CD14-positive monocyte (primary cell): ENCODE measurements at regions not wholly inside any gene's neighbourhood (a gene's known extent, or its start where the extent isn't known, plus 50 kb on each side); places are given as distances from the start of the nearest gene placed in this dataset.
A peak's percentile ranks its signal among the peaks of the same experiment; 100 is the strongest.

Experiments
- DNase-seq, 3 donors: peaks; one replicate each; pipeline ENCODE4 v3.0.0-alpha.2; 2011 to 2022
- H2AFZ ChIP-seq: 2 replicates; pipeline ENCODE4 v1.6.0; 2012; ENCODE audit warnings: mild to moderate bottlenecking, low read depth, low read length, inconsistent platforms; ENCODE audit not compliant: insufficient read depth, poor library complexity, severe bottlenecking
- H3K27ac ChIP-seq, 2 donors: 1 replicate in 1 of 2; 2 replicates in 1 of 2; pipeline ENCODE4 v1.5.1; 2012 to 2013; ENCODE audit warnings: low read length in 2 of 2, control low read depth in 1 of 2, inconsistent platforms in 1 of 2, low read depth in 1 of 2, mild to moderate bottlenecking in 1 of 2
- H3K27me3 ChIP-seq, 2 donors: one replicate each; pipeline versions ENCODE4 v1.6.0 to v1.6.1; 2011 to 2013; ENCODE audit warnings: low read length in 2 of 2; ENCODE audit not compliant: control insufficient read depth in 2 of 2, insufficient read depth in 2 of 2
- H3K36me3 ChIP-seq, 2 donors: replicated peaks in 1 of 2; 1 replicate in 1 of 2; 2 replicates in 1 of 2; pipeline versions ENCODE4 v1.5.1 to v1.6.1; 2012 to 2013; ENCODE audit warnings: low read length in 2 of 2, control low read depth in 1 of 2, inconsistent platforms in 1 of 2, mild to moderate bottlenecking in 1 of 2; ENCODE audit not compliant: insufficient read depth in 2 of 2, control insufficient read depth in 1 of 2
- H3K4me1 ChIP-seq, 2 donors: 1 replicate in 1 of 2; 2 replicates in 1 of 2; pipeline versions ENCODE4 v1.5.1 to v1.6.1; 2012 to 2013; ENCODE audit warnings: low read length in 2 of 2, control low read depth in 1 of 2, inconsistent platforms in 1 of 2, mild to moderate bottlenecking in 1 of 2, moderate library complexity in 1 of 2; ENCODE audit not compliant: insufficient read depth in 2 of 2, control insufficient read depth in 1 of 2
- H3K4me2 ChIP-seq: replicated peaks from 2 replicates; pipeline ENCODE3; 2012; ENCODE audit warnings: low read length, moderate library complexity, mild to moderate bottlenecking; ENCODE audit not compliant: poor library complexity, severe bottlenecking; ENCODE audit errors: extremely low read depth
- H3K4me3 ChIP-seq, 3 experiments: fragments of 200-600 bp in 1 of 3; sonication (generic) in 1 of 3; replicated peaks in 1 of 3; 1 replicate in 2 of 3; 2 replicates in 1 of 3; pipeline ENCODE4 v1.5.1; 2011 to 2013; ENCODE audit warnings: low read length in 3 of 3, mild to moderate bottlenecking in 3 of 3, control low read depth in 2 of 3, low read depth in 2 of 3, inconsistent platforms in 1 of 3, moderate library complexity in 1 of 3
- H3K79me2 ChIP-seq: 2 replicates; pipeline ENCODE4 v1.6.0; 2012; ENCODE audit warnings: mild to moderate bottlenecking, control low read depth, inconsistent platforms, low read length, moderate library complexity; ENCODE audit not compliant: insufficient read depth
- H3K9ac ChIP-seq: 2 replicates; pipeline ENCODE4 v1.6.0; 2017; ENCODE audit warnings: low read length, mild to moderate bottlenecking; ENCODE audit not compliant: insufficient read depth, poor library complexity, severe bottlenecking
- H3K9me3 ChIP-seq, 2 donors: replicated peaks in 1 of 2; 1 replicate in 1 of 2; 2 replicates in 1 of 2; pipeline versions ENCODE4 v1.5.1 to v1.6.1; 2012 to 2013; ENCODE audit warnings: low read length in 2 of 2, control low read depth in 1 of 2; ENCODE audit not compliant: control insufficient read depth in 1 of 2, insufficient read depth in 1 of 2
- H4K20me1 ChIP-seq: 2 replicates; pipeline ENCODE4 v1.6.0; 2012; ENCODE audit warnings: mild to moderate bottlenecking, low read length, control low read depth, moderate library complexity; ENCODE audit not compliant: insufficient read depth
- H3K27ac Mint-ChIP-seq, 7 donors: one replicate each; pipeline ENCODE4 v1.8.0; 2020; ENCODE audit warnings: mild to moderate bottlenecking in 7 of 7, mixed read lengths in 7 of 7, moderate library complexity in 6 of 7, inconsistent platforms in 2 of 7
- H3K27me3 Mint-ChIP-seq, 3 donors: one replicate each; pipeline ENCODE4 v1.8.0; 2021 to 2022; ENCODE audit warnings: low read depth in 3 of 3, mild to moderate bottlenecking in 3 of 3, mixed read lengths in 3 of 3, moderate library complexity in 3 of 3, inconsistent platforms in 1 of 3
- H3K36me3 Mint-ChIP-seq, 2 donors: one replicate each; pipeline ENCODE4 v1.8.0; 2020; ENCODE audit warnings: mixed read lengths in 2 of 2, inconsistent platforms in 1 of 2, mild to moderate bottlenecking in 1 of 2
- H3K4me1 Mint-ChIP-seq: one replicate; pipeline ENCODE4 v1.8.0; 2020; ENCODE audit warnings: mild to moderate bottlenecking, mixed read lengths
- H3K4me3 Mint-ChIP-seq, 2 donors: one replicate each; pipeline ENCODE4 v1.8.0; 2020; ENCODE audit warnings: mild to moderate bottlenecking in 2 of 2, mixed read lengths in 2 of 2, moderate library complexity in 1 of 2
- H3K9me3 Mint-ChIP-seq, 7 donors: one replicate each; pipeline ENCODE4 v1.8.0; 2020 to 2022; ENCODE audit warnings: mixed read lengths in 7 of 7, mild to moderate bottlenecking in 6 of 7, moderate library complexity in 6 of 7, inconsistent platforms in 2 of 7
- CTCF ChIP-seq: fragments of 200-600 bp; IDR thresholded peaks from one replicate; pipeline ENCODE4 v1.8.0; 2022; ENCODE audit warnings: antibody characterized with exemption, mild to moderate bottlenecking
- WGBS: methylation state at CpG from one replicate; pipeline ENCODE4 v1.1.5; 2013; ENCODE audit warnings: missing lambda C conversion rate; ENCODE audit not compliant: insufficient coverage; 5-methylcytosine and 5-hydroxymethylcytosine counted together
- intact Hi-C, 2 donors: fragments of 100-400 bp; cut with micrococcal nuclease; formaldehyde crosslinking; loops; one replicate each; pipeline versions ENCODE4 v1.15.0 to v1.15.1; 2023

DNA sequence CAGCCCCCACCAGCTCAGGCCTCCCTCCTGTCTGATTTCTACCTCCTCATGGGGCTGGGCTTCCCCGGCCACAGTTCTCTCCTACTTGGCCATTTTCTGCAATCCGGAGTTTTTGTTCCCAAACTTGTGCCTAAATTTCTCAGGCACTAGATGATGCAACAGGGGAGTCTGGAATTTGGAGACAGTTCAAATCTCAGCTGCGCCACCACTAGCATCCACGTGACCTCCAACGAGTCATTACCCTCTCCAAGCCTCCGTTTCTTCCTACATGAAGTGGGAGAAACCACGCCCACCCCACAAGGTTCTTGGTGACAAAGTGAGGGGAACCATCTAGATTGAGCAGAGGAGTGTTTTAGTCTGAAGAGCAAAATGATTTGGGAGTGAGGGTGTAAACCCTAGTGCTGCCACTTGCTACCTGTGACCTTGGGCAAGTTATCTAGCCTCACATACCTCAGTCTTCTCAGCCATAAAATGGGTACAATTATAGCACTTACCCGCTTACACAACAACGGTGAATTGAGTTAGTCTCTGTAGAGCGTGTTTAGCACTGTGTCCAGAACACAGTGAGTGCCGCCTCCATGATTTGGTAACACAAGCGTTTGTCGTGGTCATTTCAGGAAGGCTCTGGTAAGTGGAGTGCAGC, 61.4 kb upstream of the ASAP2 start:
- Histone ChIP-seq H3K4me3 (no peak overlapping the region), H3K27ac (no peak overlapping the region), H3K4me1 (peaks cover 7 to 11% of the 10 kb centered on the region in 2 donors), H3K9ac (no peak overlapping the region), H4K20me1 (no peaks in the 10 kb centered on the region), H3K4me2 (no peak overlapping the region), H3K9me3 (no peaks in the 10 kb centered on the region), H3K79me2 (no peaks in the 10 kb centered on the region), H3K36me3 (no peaks in the 10 kb centered on the region), H3K27me3 (no peaks in the 10 kb centered on the region), H2AFZ (no peak overlapping the region)
- WGBS: 89% methylated on average over 6 of the region's 13 CpGs
- peak overlapping the region in 1 of 2 donors; percentile 35 for H3K4me3 Mint-ChIP-seq
- intact Hi-C loops: loop anchor here (10.0 kb wide), 1 partner anchor 190 kb away; no protein-coding TSS in a partner anchor
- H3K27me3 Mint-ChIP-seq: peaks cover 7 to 13% (median 12%) of the 10 kb centered on the region in 3 donors
- peaks cover 22% of the 10 kb centered on the region for H3K4me1 Mint-ChIP-seq
- H3K36me3 Mint-ChIP-seq: no peaks in the 10 kb centered on the region
- H3K27ac Mint-ChIP-seq: peak overlapping the region in 3 of 7 donors; percentile 50 to 64 (median 62)
- no peak for TF ChIP-seq CTCF
- DNase-seq: no peak
- H3K9me3 Mint-ChIP-seq: no peaks in the 10 kb centered on the region

DNA sequence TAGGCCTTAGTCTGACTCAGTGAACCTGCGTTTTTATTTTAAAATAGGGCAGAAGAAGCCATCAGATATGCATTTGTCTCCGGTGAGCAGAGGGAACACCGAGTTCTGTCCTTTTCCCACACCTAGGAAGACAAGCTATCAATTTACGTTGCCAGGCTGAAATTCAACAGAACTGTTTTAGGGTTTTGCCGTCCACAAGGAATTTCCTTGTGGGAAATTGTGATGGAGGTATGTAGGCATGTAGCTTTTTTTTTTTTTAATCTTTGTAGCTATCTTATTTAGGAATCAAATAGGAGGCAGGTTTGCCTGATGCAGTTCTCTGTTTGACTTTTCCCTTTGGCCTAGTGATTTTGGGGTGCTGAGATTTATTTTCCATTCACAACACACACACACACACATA, 62.0 kb upstream of the ASAP2 start:
- peaks cover 7 to 15% (median 14%) of the 10 kb centered on the region in 3 donors for H3K27me3 Mint-ChIP-seq
- Histone ChIP-seq H3K27ac (no peak overlapping the region), H3K9me3 (no peaks in the 10 kb centered on the region), H4K20me1 (no peaks in the 10 kb centered on the region), H3K79me2 (no peaks in the 10 kb centered on the region), H2AFZ (no peak overlapping the region), H3K4me3 (no peak overlapping the region), H3K4me1 (peaks cover 7 to 11% of the 10 kb centered on the region in 2 donors), H3K4me2 (no peak overlapping the region), H3K9ac (no peak overlapping the region), H3K36me3 (no peaks in the 10 kb centered on the region), H3K27me3 (no peaks in the 10 kb centered on the region)
- no peaks in the 10 kb centered on the region for H3K9me3 Mint-ChIP-seq
- peak overlapping the region in 2 of 7 donors; percentile 62 to 64 for H3K27ac Mint-ChIP-seq
- peaks cover 22% of the 10 kb centered on the region for H3K4me1 Mint-ChIP-seq
- no peak for DNase-seq
- intact Hi-C loops: loop anchor here (10.0 kb wide), 1 partner anchor 190 kb away; no protein-coding TSS in a partner anchor
- no peak overlapping the region for H3K4me3 Mint-ChIP-seq
- no peak for TF ChIP-seq CTCF
- 100% methylated on average over 3 of the region's 5 CpGs for WGBS
- no peaks in the 10 kb centered on the region for H3K36me3 Mint-ChIP-seq
